GM12873 (cell line): ENCODE measurements at regions not wholly inside any gene's neighbourhood (a gene's known extent, or its start where the extent isn't known, plus 50 kb on each side); places are given as distances from the start of the nearest gene placed in this dataset.

ENCODE experiments used
- TF ChIP-seq, protein P1 (sequence below): IDR thresholded peaks from 2 replicates; pipeline ENCODE4 v1.5.1; 2012; ENCODE audit warnings: low read depth, mild to moderate bottlenecking, moderate library complexity, low read length, control low read depth; ENCODE audit not compliant: insufficient read depth; ENCODE audit errors: missing control alignments

DNA sequence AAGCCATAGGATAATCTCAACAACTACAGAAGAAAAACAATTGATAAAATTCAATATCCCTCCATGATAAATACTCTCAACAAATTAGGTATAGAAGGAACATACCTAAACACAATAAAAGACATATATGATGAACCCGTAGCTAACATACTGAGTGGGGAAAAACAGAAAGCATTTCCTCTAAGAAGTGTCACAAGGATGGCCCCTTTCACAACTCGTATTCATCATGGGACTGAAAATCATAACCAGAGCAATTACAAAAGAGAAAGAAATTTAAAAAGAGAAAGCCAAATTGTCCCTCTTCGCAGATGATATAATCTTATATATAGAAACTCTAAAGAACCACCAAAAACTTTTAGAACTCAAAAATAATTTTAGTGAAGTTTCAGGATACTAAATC, 146.3 kb upstream of the RGMB start:
- TF ChIP-seq, protein P1, sequence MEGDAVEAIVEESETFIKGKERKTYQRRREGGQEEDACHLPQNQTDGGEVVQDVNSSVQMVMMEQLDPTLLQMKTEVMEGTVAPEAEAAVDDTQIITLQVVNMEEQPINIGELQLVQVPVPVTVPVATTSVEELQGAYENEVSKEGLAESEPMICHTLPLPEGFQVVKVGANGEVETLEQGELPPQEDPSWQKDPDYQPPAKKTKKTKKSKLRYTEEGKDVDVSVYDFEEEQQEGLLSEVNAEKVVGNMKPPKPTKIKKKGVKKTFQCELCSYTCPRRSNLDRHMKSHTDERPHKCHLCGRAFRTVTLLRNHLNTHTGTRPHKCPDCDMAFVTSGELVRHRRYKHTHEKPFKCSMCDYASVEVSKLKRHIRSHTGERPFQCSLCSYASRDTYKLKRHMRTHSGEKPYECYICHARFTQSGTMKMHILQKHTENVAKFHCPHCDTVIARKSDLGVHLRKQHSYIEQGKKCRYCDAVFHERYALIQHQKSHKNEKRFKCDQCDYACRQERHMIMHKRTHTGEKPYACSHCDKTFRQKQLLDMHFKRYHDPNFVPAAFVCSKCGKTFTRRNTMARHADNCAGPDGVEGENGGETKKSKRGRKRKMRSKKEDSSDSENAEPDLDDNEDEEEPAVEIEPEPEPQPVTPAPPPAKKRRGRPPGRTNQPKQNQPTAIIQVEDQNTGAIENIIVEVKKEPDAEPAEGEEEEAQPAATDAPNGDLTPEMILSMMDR: no peak

DNA sequence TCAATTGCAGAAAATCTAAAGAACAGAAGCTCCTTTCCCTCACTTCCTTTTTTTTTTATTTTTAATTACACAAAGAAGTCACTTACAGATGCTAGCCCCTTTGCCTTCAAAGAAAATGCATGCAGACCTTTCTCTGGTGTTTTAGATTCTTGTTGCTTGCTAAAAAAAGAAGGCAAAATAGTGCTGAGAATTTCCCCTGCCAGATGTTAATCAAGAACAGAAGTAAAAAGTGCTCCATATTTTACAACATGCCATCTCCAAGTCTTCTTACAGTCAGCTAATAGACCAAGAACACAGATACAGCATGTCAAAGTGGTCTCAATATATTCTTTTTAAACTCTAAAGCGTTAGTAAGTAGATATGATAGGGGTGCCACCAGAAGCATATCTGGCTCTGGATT, 142.8 kb upstream of the RGMB start:
- TF ChIP-seq, protein P1: no peak

DNA sequence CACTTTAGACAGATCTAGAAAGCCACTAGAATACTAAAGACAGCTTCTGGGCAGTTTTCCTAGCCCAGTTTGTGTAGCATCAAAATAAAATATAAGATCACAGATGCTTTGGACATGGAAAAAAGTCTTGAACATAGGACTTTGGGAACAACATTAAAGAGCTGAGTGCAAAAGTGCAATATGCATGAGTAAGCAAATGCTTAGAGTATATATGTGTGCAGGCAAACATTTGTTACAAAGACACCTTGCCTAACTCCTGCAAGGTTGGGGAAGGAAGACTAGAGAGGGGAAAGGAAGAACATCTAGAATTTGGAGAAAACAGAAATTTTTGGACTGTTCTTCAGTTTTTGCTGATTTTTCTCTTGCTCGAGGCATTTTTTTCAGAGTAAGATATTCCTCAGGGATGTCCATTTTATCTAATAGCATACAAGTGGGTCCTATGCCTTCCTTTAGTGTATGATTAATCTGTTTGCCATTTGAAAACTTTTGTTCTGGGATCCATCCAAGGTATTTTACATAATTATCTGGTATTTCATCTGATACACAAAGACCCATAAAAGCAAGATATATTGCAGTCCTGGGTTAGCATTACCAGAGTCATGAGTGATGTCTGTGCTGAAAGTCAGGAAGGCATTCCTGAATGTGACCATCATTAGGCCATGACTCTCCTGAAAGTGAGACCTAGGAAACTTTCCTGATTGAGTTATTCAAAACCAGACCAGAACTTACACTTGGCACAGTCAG, 142.0 kb upstream of the RGMB start:
- TF ChIP-seq, protein P1: no peak

DNA sequence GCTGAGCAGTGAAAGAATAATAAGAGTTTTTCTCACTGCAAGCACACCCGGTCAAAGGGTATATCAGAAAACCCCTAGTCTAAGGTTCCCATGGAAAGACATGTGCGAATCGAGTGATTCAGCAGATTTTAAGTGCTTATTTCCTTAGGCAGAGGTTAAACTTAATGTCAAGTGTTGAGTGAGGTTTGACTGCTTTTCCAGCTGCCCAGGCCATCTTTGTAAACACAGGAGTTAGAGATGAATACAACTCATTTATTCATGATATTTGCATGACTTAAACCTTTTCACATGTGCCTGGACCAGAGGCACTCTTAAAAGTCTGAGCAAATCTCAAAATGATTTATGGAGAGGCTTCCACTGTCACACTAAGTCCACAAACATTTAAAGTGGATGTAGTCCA, 137.8 kb upstream of the RGMB start:
- TF ChIP-seq, protein P1: no peak

DNA sequence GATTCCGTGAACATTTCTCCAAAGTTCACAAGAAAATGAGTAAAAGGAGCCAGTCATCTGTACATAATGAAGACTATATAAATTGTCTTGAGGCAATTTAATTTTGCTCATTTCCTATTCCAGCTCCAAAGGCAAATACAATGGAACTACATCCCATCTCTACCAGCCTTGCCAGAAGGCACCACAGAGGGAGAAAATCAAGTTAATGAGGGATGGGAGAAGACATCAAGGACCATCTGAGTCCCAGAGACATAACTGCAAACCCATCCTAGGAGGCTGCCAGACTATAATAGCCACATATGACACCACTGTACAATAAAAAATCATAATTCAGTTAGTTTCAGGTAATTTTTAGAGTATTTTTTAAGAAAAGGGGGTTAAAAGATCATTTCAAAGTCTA, 136.3 kb upstream of the RGMB start:
- TF ChIP-seq, protein P1: no peak

DNA sequence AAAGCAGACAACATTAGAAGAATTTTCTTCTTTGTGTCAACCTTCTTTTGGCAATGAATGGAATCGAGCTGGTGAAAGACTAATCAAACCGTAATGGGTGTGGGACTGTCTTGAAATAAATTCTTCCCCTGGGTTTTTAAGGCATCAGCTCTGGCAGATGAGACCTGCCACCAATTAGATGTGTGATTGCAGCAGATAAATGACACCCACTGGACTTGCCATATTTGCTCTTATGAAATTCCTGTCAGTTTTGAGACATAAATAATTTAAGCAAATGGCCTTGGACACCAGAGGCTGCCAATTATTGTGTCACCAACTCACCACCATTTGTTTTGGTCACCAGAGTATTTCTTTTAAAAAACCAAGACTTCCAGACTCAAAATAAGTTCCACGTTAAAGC, 135.9 kb upstream of the RGMB start:
- TF ChIP-seq, protein P1: no peak

DNA sequence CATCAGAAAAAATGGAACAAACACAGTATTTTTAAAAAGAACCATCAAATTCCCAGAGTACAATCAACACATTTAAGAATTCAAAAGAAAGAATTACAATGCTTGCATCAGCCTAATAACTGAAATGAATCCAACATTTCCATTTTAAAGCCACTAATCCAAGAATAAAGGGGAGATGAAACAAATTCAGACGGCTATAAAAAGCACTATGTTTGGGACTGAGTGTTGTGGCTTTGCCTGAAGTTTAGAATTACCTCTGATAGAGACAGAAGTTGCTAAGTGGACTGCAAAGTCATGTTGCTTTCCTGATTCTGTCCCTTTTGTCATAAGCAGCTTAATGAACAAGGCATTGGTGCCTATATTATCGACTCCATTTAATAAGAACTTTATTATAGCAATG, 135.4 kb upstream of the RGMB start:
- TF ChIP-seq, protein P1: no peak
